ENCODE measurements at regions not wholly inside any gene's neighbourhood (a gene's known extent, or its start where the extent isn't known, plus 50 kb on each side); places are given as distances from the start of the nearest gene placed in this dataset.
"Not testable (repeated sequence)": the region's sequence is repeated elsewhere in the genome, so short reads cannot be mapped to it uniquely, and the experiment has no call there.

GRCh38 chr9:95784318-95784717 lies 91.2 kb upstream of the ERCC6L2 start:
- no peak for DNase-seq

GRCh38 chr9:95783426-95783975 lies 92.0 kb upstream of the ERCC6L2 start:
- DNase-seq = no peak

GRCh38 chr9:95780751-95781150 lies 94.7 kb upstream of the ERCC6L2 start:
- DNase-seq = no peak

- no peak for DNase-seq
These were observed 95.4 kb upstream of the ERCC6L2 start for GRCh38 chr9:95780121-95780520.

GRCh38 chr9:95779597-95779996 lies 95.9 kb upstream of the ERCC6L2 start:
- not testable (repeated sequence) for DNase-seq

- no peak for DNase-seq
These were observed 96.5 kb upstream of the ERCC6L2 start for GRCh38 chr9:95778957-95779356.

GRCh38 chr9:95777136-95777535 lies 98.4 kb upstream of the ERCC6L2 start:
- DNase-seq = no peak

- DNase-seq = no peak
These were observed 99.3 kb upstream of the ERCC6L2 start for GRCh38 chr9:95776176-95776575.

GRCh38 chr9:95775191-95775590 lies 100.3 kb upstream of the ERCC6L2 start:
- DNase-seq = no peak

GRCh38 chr9:95773053-95773418 lies 102.5 kb upstream of the ERCC6L2 start:
- no peak for DNase-seq

- DNase-seq = no peak
These were observed 103.0 kb upstream of the ERCC6L2 start for GRCh38 chr9:95772320-95773052.

GRCh38 chr9:95771556-95772246 lies 103.8 kb upstream of the ERCC6L2 start:
- DNase-seq = no peak

GRCh38 chr9:95770653-95771131 lies 104.8 kb upstream of the ERCC6L2 start:
- no peak for DNase-seq

- no peak for DNase-seq
These were observed 105.5 kb upstream of the ERCC6L2 start for GRCh38 chr9:95769909-95770433.

GRCh38 chr9:95769473-95769872 lies 106.0 kb upstream of the ERCC6L2 start:
- DNase-seq = no peak

GRCh38 chr9:95766906-95767305 lies 108.6 kb upstream of the ERCC6L2 start:
- DNase-seq = no peak

GRCh38 chr9:95764533-95765319 lies 110.8 kb upstream of the ERCC6L2 start:
- no peak for DNase-seq

GRCh38 chr9:95763983-95764382 lies 111.5 kb upstream of the ERCC6L2 start:
- DNase-seq = no peak

GRCh38 chr9:95763006-95763405 lies 112.5 kb upstream of the ERCC6L2 start:
- DNase-seq = no peak

GRCh38 chr9:95762322-95762721 lies 113.2 kb upstream of the ERCC6L2 start:
- no peak for DNase-seq

- DNase-seq = no peak
These were observed 114.7 kb upstream of the ERCC6L2 start for GRCh38 chr9:95760791-95761190.

GRCh38 chr9:95757439-95757838 lies 118.1 kb upstream of the ERCC6L2 start:
- no peak for DNase-seq

GRCh38 chr9:95756986-95757385 lies 118.5 kb upstream of the ERCC6L2 start:
- no peak for DNase-seq

Measured in NCI-H1092 treated with DMSO at 0.1 percent for 48 hours (cell line).